ENCODE measurements at regions not wholly inside any gene's neighbourhood (a gene's known extent, or its start where the extent isn't known, plus 50 kb on each side); places are given as distances from the start of the nearest gene placed in this dataset.

DNA sequence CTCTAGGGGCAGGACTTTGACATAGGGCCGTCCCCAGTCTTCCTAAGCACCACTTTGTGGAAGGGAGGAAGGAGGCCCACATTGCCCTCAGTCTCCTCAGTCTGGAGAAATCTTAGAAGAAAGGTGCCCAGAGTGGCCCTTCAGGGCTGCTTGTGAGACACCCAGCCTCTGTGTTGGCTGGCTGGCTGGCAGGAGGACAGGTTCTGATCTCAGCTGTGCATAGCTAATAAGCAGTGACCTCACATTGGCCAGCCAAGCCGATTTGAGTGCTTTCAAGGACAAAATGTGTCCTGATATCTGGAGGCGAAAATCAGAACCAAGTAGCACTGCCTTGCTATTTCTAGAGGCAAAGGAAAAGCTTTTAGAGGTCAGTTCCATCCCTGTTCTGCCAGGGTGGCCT is 211.5 kb downstream of the BCOR start:
- DNase-seq, result no peak

DNA sequence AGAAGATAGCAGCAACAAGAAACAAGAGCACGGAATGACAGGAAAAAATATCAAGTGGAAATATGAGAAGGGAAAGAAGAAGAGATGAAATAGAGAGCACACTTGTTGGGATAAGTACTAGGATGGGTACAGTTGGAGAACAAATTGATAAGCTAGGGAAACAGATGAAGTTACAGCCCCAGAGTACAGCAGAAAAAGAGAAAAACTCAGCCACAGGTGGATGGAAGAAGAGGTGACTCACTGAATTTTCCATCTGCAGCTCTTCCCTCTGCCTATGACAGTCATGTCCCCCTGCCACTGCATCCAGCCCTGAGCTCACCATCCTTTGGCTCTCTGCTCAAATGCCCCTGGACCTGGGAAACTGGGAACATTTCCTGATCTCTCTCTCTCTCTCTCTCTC is 209.0 kb downstream of the BCOR start:
- DNase-seq, result no peak

DNA sequence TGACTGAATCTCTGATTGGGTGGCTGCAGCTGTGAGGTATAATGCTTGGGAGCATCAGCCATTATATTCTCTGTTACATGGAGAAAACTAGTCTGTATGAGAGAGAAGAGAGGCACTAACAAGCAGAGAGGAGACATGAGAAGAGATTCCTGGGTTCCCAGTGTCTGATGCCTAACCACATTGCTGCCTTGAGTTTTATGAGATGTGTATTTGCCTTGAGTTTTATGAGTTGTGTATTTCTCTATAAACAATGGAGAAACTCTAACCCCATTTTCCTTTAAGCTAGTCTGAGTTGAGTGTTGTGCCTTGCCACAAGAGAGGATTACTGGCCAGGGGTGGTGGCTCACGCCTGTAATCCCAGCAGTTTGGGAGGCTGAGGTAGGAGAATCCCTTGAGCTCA is 208.1 kb downstream of the BCOR start:
- no peak for DNase-seq

DNA sequence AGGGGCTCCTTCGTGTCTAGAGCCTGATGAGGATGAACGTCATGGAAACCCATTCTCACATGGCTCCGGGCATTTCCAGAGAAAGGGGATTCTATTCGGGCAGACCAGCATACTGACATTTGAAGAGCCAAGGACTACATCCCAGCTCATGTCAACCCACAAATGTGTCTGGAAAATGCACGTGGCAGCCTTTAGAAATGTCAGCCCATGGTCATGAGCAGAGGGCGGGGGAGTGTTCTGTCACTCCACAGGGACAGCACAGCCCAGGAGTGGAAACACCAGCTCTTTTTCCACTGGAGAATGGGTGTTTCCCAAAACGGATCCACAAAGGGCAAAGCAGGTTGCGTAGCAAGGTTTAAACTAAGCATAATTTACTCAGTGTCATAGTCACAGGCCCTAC is 207.0 kb downstream of the BCOR start:
- no peak for DNase-seq

DNA sequence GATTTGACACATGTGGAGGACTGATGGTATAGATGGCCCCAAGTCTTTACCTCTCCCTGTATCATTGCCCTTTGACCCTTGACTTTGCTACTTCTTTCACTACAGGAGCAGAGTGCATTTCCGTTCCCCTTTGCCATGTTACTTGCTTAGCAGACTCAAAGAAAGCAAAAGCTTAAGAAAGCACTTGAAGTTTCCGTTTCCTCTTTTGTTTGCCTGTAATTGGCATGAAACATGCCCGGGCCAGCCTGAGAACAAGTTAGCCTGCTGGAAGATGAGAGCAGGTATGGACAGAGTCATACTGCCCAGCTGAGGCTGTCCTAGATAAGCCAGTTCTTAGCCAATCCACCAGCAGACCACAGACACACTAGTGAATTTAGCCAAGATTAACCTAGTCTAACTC is 206.0 kb downstream of the BCOR start:
- no peak for DNase-seq

DNA sequence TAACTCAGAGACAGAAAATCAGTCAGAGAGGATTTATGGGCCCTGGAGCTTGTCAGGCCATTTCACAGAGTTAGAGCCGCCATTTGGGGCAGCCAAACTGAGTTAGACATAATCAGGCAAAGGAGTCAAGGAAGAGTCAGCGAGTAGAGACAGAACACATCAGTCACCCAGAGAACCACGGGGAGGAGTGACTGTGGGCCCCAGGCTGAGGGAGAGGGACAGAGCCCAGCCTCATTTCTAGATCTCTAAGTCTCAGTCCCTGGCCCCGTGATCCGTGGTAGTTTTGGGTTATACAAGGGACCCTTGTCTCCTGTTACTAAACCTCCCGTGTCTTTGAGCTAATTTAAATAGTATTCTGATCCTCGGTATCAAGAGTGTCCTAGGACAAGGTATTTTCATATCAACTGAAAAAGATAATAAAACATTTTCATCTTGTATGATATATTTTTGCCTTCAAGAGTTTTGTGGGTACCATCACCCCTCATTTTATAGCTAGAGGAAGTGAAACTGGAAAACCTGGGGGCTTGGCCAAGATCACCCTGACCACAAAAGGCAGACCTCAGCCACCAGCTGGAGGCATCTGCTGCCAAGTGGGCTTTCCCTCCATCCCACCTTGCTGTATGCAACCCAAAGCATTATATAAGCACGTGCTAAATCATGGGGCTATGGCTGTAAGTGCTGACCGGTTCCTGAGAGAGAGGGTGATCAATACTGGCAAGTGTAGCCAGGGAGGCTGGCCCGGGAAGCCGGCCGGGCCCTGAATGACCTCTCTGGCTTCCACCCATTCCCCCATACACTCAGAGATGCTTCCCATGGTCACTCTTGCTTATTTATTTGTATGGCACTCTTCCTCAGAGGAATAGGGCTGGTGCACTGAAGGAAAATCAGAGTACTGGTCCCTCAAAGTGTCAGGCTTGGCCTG is 204.1 kb downstream of the BCOR start:
- DNase-seq, result no peak

DNA sequence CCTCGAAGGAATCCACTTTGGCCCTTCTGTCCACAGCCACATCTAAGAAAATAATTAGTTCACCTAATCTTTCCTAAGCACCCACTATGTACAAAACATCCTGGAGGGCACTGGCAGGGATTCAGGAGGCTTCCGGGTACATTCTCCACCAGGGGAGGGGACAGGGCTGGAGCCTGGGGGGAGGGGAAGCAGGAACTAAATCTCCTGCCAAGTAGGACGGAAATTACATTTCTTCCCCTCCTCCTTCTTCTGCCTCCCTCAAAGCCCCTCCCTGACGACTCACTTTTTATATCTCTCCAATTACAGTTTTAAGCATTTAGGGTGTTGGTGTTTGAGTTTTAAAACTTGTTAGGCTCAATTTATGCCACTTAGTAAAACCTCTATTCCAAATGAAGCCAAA is 203.1 kb downstream of the BCOR start:
- DNase-seq, result no peak

DNA sequence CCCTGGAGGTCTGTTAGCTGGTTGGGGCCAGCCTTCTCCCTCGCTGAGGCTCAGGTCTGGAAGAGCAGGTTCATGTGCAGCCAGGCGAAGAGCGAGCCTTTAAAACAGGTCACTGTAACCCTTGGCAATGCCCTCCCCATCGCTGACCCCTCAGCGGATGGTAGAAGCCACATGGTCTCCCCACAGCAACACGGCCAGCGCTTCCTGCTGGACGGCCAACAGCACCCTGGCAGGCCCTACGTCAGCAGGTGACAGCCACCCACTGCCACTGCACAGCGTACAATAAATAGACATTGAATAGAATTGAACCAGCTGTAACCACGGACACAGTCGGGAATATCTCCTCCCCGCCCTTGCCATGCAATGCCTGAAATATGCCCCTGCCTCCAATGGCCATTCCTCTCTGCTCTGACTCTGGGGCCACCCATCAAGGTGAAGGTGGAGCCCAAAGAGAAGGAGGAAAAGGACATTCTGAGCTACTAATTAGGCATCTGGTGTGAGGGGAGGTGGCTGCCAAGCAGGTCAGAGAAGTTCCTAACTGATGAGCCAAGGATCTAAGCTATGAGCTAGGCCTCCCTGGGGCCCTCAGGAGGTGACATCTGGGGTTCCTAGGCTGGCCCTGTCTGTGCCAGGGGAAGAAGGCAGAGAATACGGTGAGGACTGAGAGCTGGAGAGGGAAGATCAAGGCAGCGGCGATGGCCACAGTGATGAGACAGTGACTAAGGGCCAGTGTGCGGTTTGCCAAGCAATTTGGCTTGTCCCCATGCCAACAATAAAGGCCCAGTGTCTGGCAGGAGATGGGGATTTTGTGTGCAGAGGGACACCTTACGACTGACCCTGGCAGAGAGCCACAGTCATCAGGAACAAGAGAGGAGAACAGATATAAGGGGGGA is 202.3 kb downstream of the BCOR start:
- DNase-seq, result no peak

DNA sequence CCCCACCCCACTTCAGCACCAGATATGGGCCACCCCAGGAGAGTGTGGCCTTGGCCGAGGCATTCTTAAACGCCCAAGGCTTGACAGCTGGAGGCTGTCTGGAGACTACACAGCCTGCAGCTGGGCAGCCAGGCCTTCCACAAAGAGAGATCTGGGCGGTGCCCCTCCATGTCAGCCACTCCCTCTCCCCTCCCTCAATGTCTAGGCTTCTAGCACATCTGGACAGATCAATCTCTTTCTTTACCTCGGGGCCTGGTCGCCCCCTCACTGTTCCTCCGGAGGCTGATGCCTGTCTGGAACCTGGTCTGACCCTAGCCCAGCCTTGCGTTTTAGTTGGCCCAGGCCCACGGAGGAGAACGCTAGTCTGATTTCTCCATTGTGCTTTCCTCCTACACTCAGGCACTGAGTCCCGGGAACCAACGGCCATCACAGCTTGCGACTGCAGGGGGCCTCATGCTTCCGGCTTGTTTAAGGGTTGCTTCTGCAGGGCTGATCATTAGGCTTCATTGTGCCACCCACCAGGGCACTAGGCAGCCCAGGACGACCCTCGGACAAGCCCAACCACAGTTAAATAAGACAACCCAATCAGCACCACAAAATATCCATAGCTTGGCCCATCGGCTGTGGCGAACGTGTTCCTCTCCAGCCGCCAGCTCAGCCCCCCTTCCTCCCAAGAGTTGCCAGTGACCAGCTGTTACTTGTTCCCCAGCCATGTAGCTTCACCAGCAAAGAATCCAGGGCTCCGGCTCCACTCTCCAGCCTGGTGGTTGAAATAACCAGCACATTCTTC is 200.6 kb downstream of the BCOR start:
- DNase-seq, result no peak

GRCh38 chrX:39897741-39898097 is 200.0 kb downstream of the BCOR start:
- no peak for DNase-seq

GRCh38 chrX:39898147-39898546 is 199.6 kb downstream of the BCOR start:
- DNase-seq, result no peak

- DNase-seq, result no peak
Observed at GRCh38 chrX:39899059-39899458, 198.7 kb downstream of the BCOR start.

DNA sequence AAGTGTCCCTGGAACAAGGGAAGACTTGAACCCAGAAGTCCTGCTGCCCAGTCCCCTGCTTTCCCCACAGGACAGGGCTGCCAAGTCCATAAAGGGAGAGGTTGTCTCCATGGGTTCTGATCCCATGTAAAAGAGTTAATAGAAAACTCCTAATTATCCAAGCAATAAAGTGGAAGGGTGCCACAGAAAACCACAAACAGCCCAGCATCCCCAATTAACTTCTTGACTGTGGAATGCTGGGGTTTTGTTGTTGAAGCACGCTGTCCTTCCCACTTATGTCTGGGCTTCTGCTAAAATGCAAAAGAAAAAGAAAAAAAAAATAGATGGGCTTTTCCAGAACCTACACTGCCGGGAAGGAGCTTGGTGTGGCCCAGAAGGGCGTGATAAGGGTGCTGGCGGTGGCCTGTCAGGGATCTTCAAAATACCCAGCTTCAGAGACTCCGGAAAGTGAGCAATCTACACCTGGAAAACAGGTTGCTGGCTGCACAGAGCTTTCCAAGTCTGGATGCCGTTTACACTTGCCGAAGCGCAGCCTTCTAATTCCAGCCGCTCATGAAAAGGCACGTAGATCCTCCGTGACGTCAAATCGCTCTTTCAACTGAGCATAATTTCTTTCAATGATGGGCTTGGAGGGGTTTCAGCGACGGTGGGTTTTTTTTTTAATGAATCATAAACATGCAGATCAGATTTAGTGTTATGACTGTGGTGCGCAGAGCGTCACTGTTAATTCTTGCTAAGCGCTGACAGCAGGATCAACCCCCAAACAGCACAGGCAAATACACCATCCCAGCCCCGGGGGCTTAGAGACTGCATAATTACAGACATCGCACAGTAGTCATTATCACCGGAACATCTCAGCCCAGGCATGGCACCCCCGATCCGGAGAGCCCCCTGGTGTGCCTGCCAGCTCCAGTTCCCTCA is 197.6 kb downstream of the BCOR start:
- no peak for DNase-seq

GRCh38 chrX:39900777-39901170 is 197.0 kb downstream of the BCOR start:
- no peak for DNase-seq

DNA sequence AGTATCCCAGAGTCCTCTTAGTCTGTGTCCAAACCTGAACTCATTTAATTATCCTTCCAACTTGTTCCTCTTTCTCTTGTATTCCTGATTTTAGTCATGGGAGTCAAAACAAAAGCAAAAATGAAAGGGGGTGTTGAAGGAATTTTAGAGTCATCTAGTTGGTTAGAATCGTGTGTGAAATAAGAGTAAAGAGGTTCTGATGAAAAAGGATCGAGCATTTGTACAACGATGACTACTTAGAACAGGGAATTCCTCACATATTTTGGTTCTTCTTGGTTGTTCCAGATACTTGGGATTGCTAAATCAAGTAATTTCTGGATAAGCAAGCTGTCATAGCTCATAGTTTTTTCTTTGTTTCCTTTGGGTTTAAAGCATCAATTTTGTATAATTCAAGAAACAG is 194.4 kb downstream of the BCOR start:
- no peak for DNase-seq

DNA sequence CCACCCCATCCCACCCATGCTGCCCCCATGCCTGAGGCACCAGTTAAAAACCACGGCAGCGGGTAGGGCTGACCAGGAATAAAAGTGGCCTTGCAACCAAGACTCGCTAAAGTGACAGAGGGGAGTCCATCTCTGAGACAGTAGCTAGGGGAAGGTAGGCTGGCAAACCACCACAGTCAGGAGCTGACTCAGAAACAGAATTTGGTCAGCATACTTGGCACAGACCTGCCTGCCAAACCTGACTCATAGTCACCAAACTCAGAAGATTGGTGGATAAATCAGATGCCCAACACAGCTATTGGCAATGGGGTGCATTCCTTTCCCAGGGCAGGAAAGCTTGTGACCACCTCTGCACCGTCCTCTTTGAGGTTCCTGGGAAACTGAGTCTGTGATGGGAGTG is 193.8 kb downstream of the BCOR start:
- DNase-seq, result no peak

- DNase-seq, result no peak
Observed at GRCh38 chrX:39904816-39905537, 192.8 kb downstream of the BCOR start.

GRCh38 chrX:39905538-39905891 is 192.2 kb downstream of the BCOR start:
- DNase-seq, result no peak

DNA sequence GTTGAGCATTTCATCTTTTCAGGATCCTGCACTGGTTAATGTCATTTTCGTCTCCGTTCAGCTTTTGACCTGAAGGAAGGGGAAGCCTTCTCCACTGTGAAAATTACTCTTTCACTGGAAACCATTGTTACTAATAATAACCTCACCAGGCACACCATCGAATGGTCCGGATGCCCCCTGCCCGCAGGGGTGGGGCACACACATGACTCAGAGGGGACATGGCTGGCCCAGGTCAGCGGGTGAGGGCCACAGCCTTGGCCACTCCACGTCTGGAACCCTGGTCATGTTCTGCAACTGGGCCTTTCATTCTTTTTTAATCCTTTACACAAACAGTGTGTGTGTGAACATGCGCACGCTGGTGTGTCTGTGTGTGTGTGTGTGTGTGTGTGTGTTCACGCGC is 191.8 kb downstream of the BCOR start:
- DNase-seq, result no peak

DNA sequence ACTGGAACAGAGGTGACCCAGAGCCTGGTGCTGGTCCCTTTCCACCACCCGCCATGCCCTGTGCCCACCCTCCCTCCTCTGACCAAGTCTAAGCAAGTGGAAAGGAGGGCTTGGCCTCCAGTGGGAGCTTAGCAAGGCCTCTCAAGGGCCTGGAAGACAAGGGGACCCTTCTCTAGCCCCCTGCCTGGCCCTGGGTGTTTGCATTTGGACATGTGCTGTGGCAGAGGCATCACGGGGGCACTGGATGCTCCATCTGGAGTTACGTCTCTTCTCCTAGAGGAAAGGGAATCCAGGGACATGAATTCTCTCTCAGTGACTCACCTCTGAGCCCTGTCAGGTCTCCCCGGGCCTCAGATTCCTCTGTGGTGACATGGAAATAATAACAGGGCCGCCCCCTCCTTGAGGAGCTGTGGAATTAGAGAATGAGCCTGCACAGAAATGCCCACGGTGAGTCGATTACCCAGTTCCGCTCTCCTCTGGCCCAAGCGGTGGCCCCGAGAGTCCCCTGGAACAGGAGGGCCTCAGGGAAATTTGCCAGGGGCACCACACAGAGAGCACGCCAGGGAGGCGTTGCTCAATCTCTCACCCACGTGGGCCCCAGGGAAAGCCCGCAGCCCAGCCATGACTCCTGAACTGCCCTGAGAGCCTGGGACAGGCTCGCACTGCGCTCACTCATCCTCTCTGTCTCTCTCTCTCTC is 189.6 kb downstream of the BCOR start:
- DNase-seq, result no peak

- no peak for DNase-seq
Observed at GRCh38 chrX:39909996-39910395, 187.8 kb downstream of the BCOR start.

All from NCI-H2081 treated with DMSO at 0.1 percent for 48 hours (cell line).